Stimulated activated CD8-positive, alpha-beta memory T cell treated with anti-CD3 and anti-CD28 coated beads, Interleukin-12 subunit alpha, Interleukin-12 subunit beta, amount 100 ng/mL, for 24 hours (primary cell): ENCODE measurements at regions not wholly inside any gene's neighbourhood (a gene's known extent, or its start where the extent isn't known, plus 50 kb on each side); places are given as distances from the start of the nearest gene placed in this dataset.
"Not testable (repeated sequence)": the region's sequence is repeated elsewhere in the genome, so short reads cannot be mapped to it uniquely, and the experiment has no call there.

ENCODE experiments used
- DNase-seq: peaks from one replicate; pipeline ENCODE4 v3.0.0-alpha.2; 2020; ENCODE audit errors: extremely low read depth

- DNase-seq: not testable (repeated sequence)
Measured at GRCh38 chr12:9308745-9309144, 100.5 kb upstream of the PZP start.

- DNase-seq: not testable (repeated sequence)
Measured at GRCh38 chr12:9308163-9308562, 100.0 kb upstream of the PZP start.

- not testable (repeated sequence) for DNase-seq
Measured at GRCh38 chr12:9307255-9307654, 99.1 kb upstream of the PZP start.

GRCh38 chr12:9306004-9306403, 97.8 kb upstream of the PZP start:
- not testable (repeated sequence) for DNase-seq

- not testable (repeated sequence) for DNase-seq
Measured at GRCh38 chr12:9304540-9304939, 96.3 kb upstream of the PZP start.

GRCh38 chr12:9295872-9296271, 87.7 kb upstream of the PZP start:
- not testable (repeated sequence) for DNase-seq

- DNase-seq: not testable (repeated sequence)
Measured at GRCh38 chr12:9294072-9294620, 86.0 kb upstream of the PZP start.

GRCh38 chr12:9293391-9293790, 85.2 kb upstream of the PZP start:
- not testable (repeated sequence) for DNase-seq

GRCh38 chr12:9289984-9290383, 81.8 kb upstream of the PZP start:
- not testable (repeated sequence) for DNase-seq

GRCh38 chr12:9284724-9285123, 76.5 kb upstream of the PZP start:
- not testable (repeated sequence) for DNase-seq

GRCh38 chr12:9284197-9284596, 76.0 kb upstream of the PZP start:
- DNase-seq: not testable (repeated sequence)

GRCh38 chr12:9283346-9284095, 75.3 kb upstream of the PZP start:
- peak; percentile 46 for DNase-seq

GRCh38 chr12:9276990-9277389, 68.8 kb upstream of the PZP start:
- DNase-seq: no peak

- DNase-seq: no peak
Measured at GRCh38 chr12:9273276-9273675, 65.1 kb upstream of the PZP start.

- DNase-seq: no peak
Measured at GRCh38 chr12:9271875-9272274, 63.7 kb upstream of the PZP start.

- no peak for DNase-seq
Measured at GRCh38 chr12:9264546-9264945, 56.4 kb upstream of the PZP start.

GRCh38 chr12:9260931-9261330, 52.7 kb upstream of the PZP start:
- DNase-seq: no peak

GRCh38 chr12:9258676-9259075, 50.5 kb upstream of the PZP start:
- no peak for DNase-seq
